ENCODE measurements at regions not wholly inside any gene's neighbourhood (a gene's known extent, or its start where the extent isn't known, plus 50 kb on each side); places are given as distances from the start of the nearest gene placed in this dataset.

DNA sequence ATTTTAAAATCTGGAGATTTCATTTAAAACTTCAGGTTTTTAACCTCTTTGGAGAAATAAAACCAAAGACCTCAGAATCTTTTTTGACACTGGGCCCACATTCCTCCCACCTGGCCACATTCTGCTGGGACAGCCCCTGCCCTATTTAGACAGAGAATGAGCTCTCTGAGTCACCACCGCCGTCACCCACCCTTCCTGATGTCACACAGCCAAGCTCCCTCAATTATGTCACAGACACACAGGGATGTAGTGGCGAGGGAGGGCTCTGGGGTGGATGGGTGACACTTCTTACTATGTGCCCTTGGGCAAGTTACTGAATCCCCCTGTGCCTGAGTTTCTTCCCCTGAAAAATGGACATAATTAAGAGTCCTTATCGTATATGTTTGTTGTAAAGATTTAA, 162.6 kb downstream of the RAB11FIP2 start:
- TF ChIP-seq, protein P1, sequence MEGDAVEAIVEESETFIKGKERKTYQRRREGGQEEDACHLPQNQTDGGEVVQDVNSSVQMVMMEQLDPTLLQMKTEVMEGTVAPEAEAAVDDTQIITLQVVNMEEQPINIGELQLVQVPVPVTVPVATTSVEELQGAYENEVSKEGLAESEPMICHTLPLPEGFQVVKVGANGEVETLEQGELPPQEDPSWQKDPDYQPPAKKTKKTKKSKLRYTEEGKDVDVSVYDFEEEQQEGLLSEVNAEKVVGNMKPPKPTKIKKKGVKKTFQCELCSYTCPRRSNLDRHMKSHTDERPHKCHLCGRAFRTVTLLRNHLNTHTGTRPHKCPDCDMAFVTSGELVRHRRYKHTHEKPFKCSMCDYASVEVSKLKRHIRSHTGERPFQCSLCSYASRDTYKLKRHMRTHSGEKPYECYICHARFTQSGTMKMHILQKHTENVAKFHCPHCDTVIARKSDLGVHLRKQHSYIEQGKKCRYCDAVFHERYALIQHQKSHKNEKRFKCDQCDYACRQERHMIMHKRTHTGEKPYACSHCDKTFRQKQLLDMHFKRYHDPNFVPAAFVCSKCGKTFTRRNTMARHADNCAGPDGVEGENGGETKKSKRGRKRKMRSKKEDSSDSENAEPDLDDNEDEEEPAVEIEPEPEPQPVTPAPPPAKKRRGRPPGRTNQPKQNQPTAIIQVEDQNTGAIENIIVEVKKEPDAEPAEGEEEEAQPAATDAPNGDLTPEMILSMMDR (IDR thresholded peaks at IDR 0.05; ENCODE audit: borderline replicate concordance, extremely low read depth, low read length, poor library complexity, severe bottlenecking) = no peak
- no peak for TF ChIP-seq EZH2 (IDR thresholded peaks at IDR 0.05; ENCODE audit: borderline replicate concordance, low read depth, low read length, severe bottlenecking)
